Astrocyte of the cerebellum (primary cell): ENCODE measurements at regions not wholly inside any gene's neighbourhood (a gene's known extent, or its start where the extent isn't known, plus 50 kb on each side); places are given as distances from the start of the nearest gene placed in this dataset.

Experiments used
- DNase-seq: peaks from one replicate; pipeline ENCODE4 v3.0.0-alpha.2; 2011; ENCODE audit warnings: low read depth
- H3K4me3 ChIP-seq: 2 replicates; pipeline ENCODE4 v1.5.1; 2011; ENCODE audit warnings: mild to moderate bottlenecking, low read depth, low read length, moderate library complexity
- in situ Hi-C: cut with HindIII; loops from 2 replicates; pipeline ENCODE4 v1.10.0; 2017; ENCODE audit warnings: low sequenced_read_pairs
- TF ChIP-seq, protein P1 (sequence below): IDR thresholded peaks from 2 replicates; pipeline ENCODE4 v1.5.1; 2012; ENCODE audit warnings: low read length, low read depth, moderate library complexity, mild to moderate bottlenecking; ENCODE audit errors: missing control alignments

DNA sequence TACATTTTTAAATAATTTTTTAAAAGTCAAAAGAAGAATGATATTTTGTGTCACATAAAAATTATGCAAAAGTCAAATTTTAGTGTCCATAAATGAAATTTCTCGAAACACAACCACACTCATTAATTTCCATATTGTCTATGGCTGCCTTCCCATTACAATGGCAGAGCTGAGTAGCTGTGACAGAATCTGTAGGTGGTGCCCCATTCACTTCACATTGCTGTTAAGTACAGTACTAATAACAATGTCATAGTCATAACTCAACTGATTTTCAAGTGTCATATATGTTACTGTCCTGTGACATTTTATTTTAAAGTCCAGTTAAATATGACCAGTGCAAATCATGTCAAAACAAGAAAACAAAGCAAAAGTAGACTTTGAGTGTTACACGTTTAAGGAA lies 114.3 kb downstream of the SPRY2 start:
- no peak overlapping the region for H3K4me3 ChIP-seq
- DNase-seq, result no peak
- in situ Hi-C loops, result no loop called here
- TF ChIP-seq, protein P1, sequence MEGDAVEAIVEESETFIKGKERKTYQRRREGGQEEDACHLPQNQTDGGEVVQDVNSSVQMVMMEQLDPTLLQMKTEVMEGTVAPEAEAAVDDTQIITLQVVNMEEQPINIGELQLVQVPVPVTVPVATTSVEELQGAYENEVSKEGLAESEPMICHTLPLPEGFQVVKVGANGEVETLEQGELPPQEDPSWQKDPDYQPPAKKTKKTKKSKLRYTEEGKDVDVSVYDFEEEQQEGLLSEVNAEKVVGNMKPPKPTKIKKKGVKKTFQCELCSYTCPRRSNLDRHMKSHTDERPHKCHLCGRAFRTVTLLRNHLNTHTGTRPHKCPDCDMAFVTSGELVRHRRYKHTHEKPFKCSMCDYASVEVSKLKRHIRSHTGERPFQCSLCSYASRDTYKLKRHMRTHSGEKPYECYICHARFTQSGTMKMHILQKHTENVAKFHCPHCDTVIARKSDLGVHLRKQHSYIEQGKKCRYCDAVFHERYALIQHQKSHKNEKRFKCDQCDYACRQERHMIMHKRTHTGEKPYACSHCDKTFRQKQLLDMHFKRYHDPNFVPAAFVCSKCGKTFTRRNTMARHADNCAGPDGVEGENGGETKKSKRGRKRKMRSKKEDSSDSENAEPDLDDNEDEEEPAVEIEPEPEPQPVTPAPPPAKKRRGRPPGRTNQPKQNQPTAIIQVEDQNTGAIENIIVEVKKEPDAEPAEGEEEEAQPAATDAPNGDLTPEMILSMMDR, result no peak

DNA sequence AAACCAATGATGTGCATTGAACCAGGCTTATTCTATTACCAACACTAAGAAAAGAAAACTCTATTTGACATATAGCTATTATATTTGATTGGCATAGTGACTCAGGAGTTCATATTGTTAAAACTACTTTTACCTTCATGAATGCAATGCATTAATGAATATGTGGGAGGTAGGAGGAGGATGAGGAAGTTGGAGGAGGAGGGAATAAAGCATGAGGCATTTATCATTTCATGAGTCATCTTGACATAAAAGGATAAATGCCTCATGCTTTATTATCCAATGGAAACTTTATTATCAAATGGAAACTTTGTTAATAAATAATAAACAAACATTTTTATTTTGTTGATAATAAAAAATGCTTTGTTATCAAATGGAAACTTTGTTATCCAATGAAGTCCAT lies 116.5 kb downstream of the SPRY2 start:
- H3K4me3 ChIP-seq, result no peak overlapping the region
- in situ Hi-C loops, result no loop called here
- DNase-seq, result no peak
- TF ChIP-seq, protein P1, result no peak

DNA sequence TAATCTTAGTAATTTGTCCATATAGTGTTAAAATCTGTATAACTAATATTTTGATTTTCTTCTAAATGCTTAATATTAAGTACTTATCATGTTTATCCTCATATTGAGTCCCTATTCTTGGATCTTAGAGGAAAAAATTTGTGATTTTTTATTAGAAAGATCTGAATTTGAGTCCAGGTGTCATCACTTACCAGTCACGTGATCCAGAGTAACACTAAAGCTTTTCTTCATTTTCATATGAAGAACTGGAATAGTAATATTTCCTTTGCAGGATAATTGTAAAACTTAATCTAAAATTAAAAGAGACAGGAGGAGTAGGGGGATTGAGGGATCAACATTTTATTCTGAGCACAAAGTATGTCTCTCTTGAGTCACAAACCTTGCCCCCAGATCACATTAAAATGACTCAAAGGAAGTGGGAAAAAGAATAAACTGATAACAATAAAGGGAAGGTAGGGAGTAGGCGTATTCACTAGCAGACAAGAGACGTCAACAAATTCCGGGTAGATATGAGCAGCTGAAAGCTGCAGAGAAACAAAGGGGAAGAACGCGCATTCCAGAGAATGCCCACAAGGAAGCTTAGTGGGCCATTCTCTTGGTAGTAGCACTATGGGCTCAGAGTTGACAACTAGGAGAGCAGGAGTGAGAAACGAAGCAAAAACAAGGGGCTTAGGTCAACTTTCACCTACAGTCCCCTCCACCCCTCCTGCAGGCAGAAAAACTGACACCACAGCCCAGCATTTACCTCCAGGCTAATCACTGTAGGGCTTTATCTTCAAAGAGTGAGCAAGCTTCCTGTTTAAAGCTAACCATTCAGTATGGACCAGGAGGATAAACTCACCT lies 123.1 kb downstream of the SPRY2 start:
- TF ChIP-seq, protein P1, result no peak
- DNase-seq, result no peak
- in situ Hi-C loops, result no loop called here
- H3K4me3 ChIP-seq, result no peak overlapping the region

DNA sequence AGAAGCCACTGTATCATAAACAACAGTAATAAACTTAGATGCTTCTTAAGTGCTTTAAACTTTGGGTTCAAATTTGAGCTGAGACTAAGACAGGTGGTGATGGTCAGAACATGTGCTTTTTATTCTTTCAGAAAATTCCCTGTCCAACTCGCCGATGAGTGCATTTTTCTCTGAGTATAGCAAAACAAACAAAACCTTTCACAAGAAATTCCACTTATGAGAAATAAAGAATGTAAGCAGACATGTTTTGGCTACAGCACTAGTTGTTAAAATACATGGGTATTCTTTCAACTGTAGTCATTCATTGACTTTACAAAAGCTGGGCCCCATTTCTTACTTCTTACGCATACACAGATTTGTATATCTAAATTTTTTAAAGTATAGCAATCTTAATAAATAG lies 125.6 kb downstream of the SPRY2 start:
- in situ Hi-C loops, result no loop called here
- H3K4me3 ChIP-seq, result no peak overlapping the region
- TF ChIP-seq, protein P1, result no peak
- DNase-seq, result no peak

DNA sequence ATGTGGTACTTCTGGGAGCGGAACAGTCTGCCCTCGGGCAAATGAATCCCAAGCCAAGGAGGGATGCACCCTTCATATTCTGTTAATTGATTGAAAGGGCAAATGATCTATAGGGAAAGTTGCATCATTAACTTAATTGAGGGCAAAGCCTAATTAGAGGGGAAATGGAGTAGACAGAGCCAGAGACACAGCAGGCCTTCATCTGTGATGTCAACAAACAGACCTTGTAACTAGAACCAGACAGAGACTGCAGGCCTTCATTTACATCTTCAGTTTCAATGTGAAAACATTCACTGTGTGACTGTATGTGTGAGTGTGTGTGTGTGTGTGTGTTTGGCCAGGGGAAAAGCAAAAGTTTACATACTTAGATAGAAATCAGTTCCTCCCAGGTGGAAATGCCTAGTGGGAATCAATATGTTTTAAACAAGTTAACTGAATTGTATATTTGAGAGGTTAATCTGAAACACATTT lies 126.4 kb downstream of the SPRY2 start:
- no peak for DNase-seq
- no peak overlapping the region for H3K4me3 ChIP-seq
- TF ChIP-seq, protein P1, result no peak
- in situ Hi-C loops, result no loop called here

DNA sequence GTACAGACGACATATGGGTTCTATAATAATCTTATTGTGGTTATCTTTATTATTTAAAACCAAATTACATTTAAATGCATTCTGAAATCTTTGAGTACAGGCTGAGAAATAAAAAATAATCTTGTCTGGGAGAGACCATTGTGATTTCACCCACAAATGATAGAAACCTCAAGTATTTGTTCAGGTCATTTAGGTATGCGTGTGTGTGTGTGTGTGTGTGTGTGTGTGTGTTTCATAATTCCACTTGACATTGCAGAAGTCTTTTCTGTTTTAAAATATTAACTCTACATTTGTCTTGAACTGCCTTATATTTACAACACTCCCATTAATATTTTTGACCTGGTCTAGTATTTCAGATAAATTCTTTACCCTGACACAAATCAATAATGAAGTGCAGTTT lies 126.9 kb downstream of the SPRY2 start:
- H3K4me3 ChIP-seq, result no peak overlapping the region
- DNase-seq, result no peak
- in situ Hi-C loops, result no loop called here
- TF ChIP-seq, protein P1, result no peak
